Caco-2 (cell line): ENCODE measurements at regions not wholly inside any gene's neighbourhood (a gene's known extent, or its start where the extent isn't known, plus 50 kb on each side); places are given as distances from the start of the nearest gene placed in this dataset.

Experiments
- BruUV-seq: library from RNA; stranded (reverse); fragments of 400-500 nt; replicated peaks from 2 replicates; lab custom pipeline; 2021; lab: Mats Ljungman, UMichigan
- CTCF ChIA-PET: fragments of 300-600 bp; sonication (Branson Sonifier 250); formaldehyde crosslinking; loops from one replicate; lab custom pipeline; 2022; ENCODE audit warnings: antibody characterized with exemption; lab: Charles Lee
- POLR2A ChIA-PET: fragments of 300-600 bp; sonication (Branson Sonifier 250); formaldehyde crosslinking; loops from one replicate; lab custom pipeline; 2022; ENCODE audit warnings: antibody characterized with exemption; lab: Charles Lee
- DNase-seq, 2 experiments: peaks; one replicate each; pipeline versions ENCODE4 v3.0.0 to v3.0.0-alpha.2; 2020 to 2022
- H3K27me3 ChIP-seq: replicated peaks from 2 replicates; pipeline ENCODE4 v1.6.0; 2011; ENCODE audit warnings: low read length; ENCODE audit not compliant: control insufficient read depth, insufficient read depth
- H3K36me3 ChIP-seq: 2 replicates; pipeline ENCODE4 v1.5.1; 2011; ENCODE audit warnings: low read length; ENCODE audit not compliant: control insufficient read depth, insufficient read depth
- H3K4me1 ChIP-seq: fragments of 250-450 bp; sonication (Bioruptor Pico); 2 replicates; pipeline ENCODE4 v1.5.1; 2020; ENCODE audit warnings: mild to moderate bottlenecking
- H3K4me3 ChIP-seq: 2 replicates; pipeline ENCODE4 v1.5.1; 2011; ENCODE audit warnings: low read depth, mild to moderate bottlenecking, control low read depth, low read length
- H3K9me3 ChIP-seq: fragments of 250-450 bp; sonication (Bioruptor Pico); 2 replicates; pipeline ENCODE4 v1.5.1; 2020; ENCODE audit warnings: mild to moderate bottlenecking, moderate library complexity
- H3K27ac Mint-ChIP-seq: one replicate; pipeline ENCODE4 v1.8.0; 2022; ENCODE audit warnings: mixed read lengths; ENCODE audit not compliant: unreplicated experiment
- H3K27me3 Mint-ChIP-seq: one replicate; pipeline ENCODE4 v1.8.0; 2022; ENCODE audit warnings: mixed read lengths; ENCODE audit not compliant: insufficient read depth, unreplicated experiment
- H3K36me3 Mint-ChIP-seq: one replicate; pipeline ENCODE4 v1.8.0; 2022; ENCODE audit warnings: mild to moderate bottlenecking, mixed read lengths; ENCODE audit not compliant: insufficient read depth, unreplicated experiment
- H3K4me1 Mint-ChIP-seq: one replicate; pipeline ENCODE4 v1.8.0; 2022; ENCODE audit warnings: low read depth, mixed read lengths; ENCODE audit not compliant: unreplicated experiment
- H3K4me3 Mint-ChIP-seq: one replicate; pipeline ENCODE4 v1.8.0; 2022; ENCODE audit warnings: mild to moderate bottlenecking, moderate library complexity, mixed read lengths; ENCODE audit not compliant: unreplicated experiment
- H3K9me3 Mint-ChIP-seq: one replicate; pipeline ENCODE4 v1.8.0; 2022; ENCODE audit warnings: mixed read lengths; ENCODE audit not compliant: unreplicated experiment
- intact Hi-C: fragments of 100-400 bp; cut with micrococcal nuclease; formaldehyde crosslinking; loops from one replicate; pipeline ENCODE4 v1.10.0; 2022; ENCODE audit not compliant: unreplicated experiment
- TF ChIP-seq, protein P1 (sequence below), 2 experiments: fragments of 200-600 bp in 1 of 2; IDR thresholded peaks; 1 replicate in 1 of 2; 2 replicates in 1 of 2; pipeline versions ENCODE4 v1.5.1 to v1.8.0; 2011 to 2022; ENCODE audit warnings: antibody characterized with exemption in 1 of 2, control low read depth in 1 of 2, inconsistent platforms in 1 of 2, low read depth in 1 of 2, low read length in 1 of 2, mild to moderate bottlenecking in 1 of 2, moderate library complexity in 1 of 2; ENCODE audit not compliant: insufficient read depth in 1 of 2, severe bottlenecking in 1 of 2, unreplicated experiment in 1 of 2

GRCh38 chr15:94587113-94587512 is 355.8 kb downstream of the MCTP2 start:
- Mint-ChIP-seq H3K4me3 (no peak overlapping the region), H3K27me3 (peaks cover 5% of the 10 kb centered on the region), H3K4me1 (no peaks in the 10 kb centered on the region), H3K27ac (no peak overlapping the region), H3K36me3 (no peaks in the 10 kb centered on the region), H3K9me3 (no peaks in the 10 kb centered on the region)
- POLR2A ChIA-PET: no interaction called here
- intact Hi-C loops: loop anchor here (10.0 kb wide), 1 partner anchor 438 kb away; no protein-coding TSS in a partner anchor
- CTCF ChIA-PET: no interaction called here
- Histone ChIP-seq H3K9me3 (no peaks in the 10 kb centered on the region), H3K27me3 (no peaks in the 10 kb centered on the region), H3K4me1 (no peaks in the 10 kb centered on the region), H3K4me3 (no peak overlapping the region), H3K36me3 (no peaks in the 10 kb centered on the region)
- DNase-seq: no peak
- no TSS peak for BruUV-seq
- TF ChIP-seq, protein P1, sequence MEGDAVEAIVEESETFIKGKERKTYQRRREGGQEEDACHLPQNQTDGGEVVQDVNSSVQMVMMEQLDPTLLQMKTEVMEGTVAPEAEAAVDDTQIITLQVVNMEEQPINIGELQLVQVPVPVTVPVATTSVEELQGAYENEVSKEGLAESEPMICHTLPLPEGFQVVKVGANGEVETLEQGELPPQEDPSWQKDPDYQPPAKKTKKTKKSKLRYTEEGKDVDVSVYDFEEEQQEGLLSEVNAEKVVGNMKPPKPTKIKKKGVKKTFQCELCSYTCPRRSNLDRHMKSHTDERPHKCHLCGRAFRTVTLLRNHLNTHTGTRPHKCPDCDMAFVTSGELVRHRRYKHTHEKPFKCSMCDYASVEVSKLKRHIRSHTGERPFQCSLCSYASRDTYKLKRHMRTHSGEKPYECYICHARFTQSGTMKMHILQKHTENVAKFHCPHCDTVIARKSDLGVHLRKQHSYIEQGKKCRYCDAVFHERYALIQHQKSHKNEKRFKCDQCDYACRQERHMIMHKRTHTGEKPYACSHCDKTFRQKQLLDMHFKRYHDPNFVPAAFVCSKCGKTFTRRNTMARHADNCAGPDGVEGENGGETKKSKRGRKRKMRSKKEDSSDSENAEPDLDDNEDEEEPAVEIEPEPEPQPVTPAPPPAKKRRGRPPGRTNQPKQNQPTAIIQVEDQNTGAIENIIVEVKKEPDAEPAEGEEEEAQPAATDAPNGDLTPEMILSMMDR (IDR thresholded peaks at IDR 0.05; ENCODE audit: insufficient read depth in 1 of 2, low read depth in 1 of 2, low read length in 1 of 2, severe bottlenecking in 1 of 2, unreplicated experiment in 1 of 2): no peak

- TF ChIP-seq, protein P1 (IDR thresholded peaks at IDR 0.05; ENCODE audit: insufficient read depth in 1 of 2, low read depth in 1 of 2, low read length in 1 of 2, severe bottlenecking in 1 of 2, unreplicated experiment in 1 of 2): no peak
- CTCF ChIA-PET: no interaction called here
- POLR2A ChIA-PET: no interaction called here
- no peaks in the 10 kb centered on the region for H3K4me1 Mint-ChIP-seq
- H3K36me3 Mint-ChIP-seq: no peaks in the 10 kb centered on the region
- intact Hi-C loops: loop anchor here (10.0 kb wide), 1 partner anchor 436 kb away; no protein-coding TSS in a partner anchor
- peaks cover 7% of the 10 kb centered on the region for H3K27me3 Mint-ChIP-seq
- no TSS peak for BruUV-seq
- Histone ChIP-seq H3K4me3 (no peak overlapping the region), H3K4me1 (no peaks in the 10 kb centered on the region), H3K9me3 (no peaks in the 10 kb centered on the region), H3K27me3 (no peaks in the 10 kb centered on the region), H3K36me3 (no peaks in the 10 kb centered on the region)
- H3K4me3 Mint-ChIP-seq: no peak overlapping the region
- H3K27ac Mint-ChIP-seq: no peak overlapping the region
- H3K9me3 Mint-ChIP-seq: no peaks in the 10 kb centered on the region
- DNase-seq: no peak
Measured at GRCh38 chr15:94588993-94589392, 357.6 kb downstream of the MCTP2 start.

GRCh38 chr15:94592495-94592894 is 361.1 kb downstream of the MCTP2 start:
- intact Hi-C loops: no loop called here
- Mint-ChIP-seq H3K36me3 (no peaks in the 10 kb centered on the region), H3K27ac (no peak overlapping the region), H3K27me3 (peaks cover 7% of the 10 kb centered on the region), H3K4me1 (no peaks in the 10 kb centered on the region), H3K4me3 (no peak overlapping the region), H3K9me3 (no peaks in the 10 kb centered on the region)
- no peak for DNase-seq
- Histone ChIP-seq H3K4me3 (no peak overlapping the region), H3K36me3 (no peaks in the 10 kb centered on the region), H3K4me1 (no peaks in the 10 kb centered on the region), H3K27me3 (no peaks in the 10 kb centered on the region), H3K9me3 (no peaks in the 10 kb centered on the region)
- BruUV-seq: no TSS peak
- ChIA-PET CTCF (no interaction called here), POLR2A (no interaction called here)
- TF ChIP-seq, protein P1 (IDR thresholded peaks at IDR 0.05; ENCODE audit: insufficient read depth in 1 of 2, low read depth in 1 of 2, low read length in 1 of 2, severe bottlenecking in 1 of 2, unreplicated experiment in 1 of 2): no peak
